WERI-Rb-1 (cell line): ENCODE measurements at regions not wholly inside any gene's neighbourhood (a gene's known extent, or its start where the extent isn't known, plus 50 kb on each side); places are given as distances from the start of the nearest gene placed in this dataset.

Experiments used
- DNase-seq: peaks from one replicate; pipeline ENCODE4 v3.0.0-alpha.2; 2020
- H3K27ac ChIP-seq: fragments of 250-450 bp; sonication (Bioruptor Pico); 2 replicates; pipeline ENCODE4 v1.5.1; 2020; ENCODE audit warnings: mild to moderate bottlenecking, moderate library complexity
- H3K27me3 ChIP-seq: fragments of 250-450 bp; sonication (Bioruptor Pico); 2 replicates; pipeline ENCODE4 v1.5.1; 2021; ENCODE audit warnings: mild to moderate bottlenecking, low read depth, moderate library complexity; ENCODE audit not compliant: insufficient read depth, severe bottlenecking
- H3K36me3 ChIP-seq: fragments of 250-450 bp; sonication (Bioruptor Pico); 2 replicates; pipeline ENCODE4 v1.5.1; 2020; ENCODE audit warnings: mild to moderate bottlenecking, moderate library complexity
- H3K4me3 ChIP-seq: 2 replicates; pipeline ENCODE4 v1.5.1; 2011; ENCODE audit warnings: low read depth, mild to moderate bottlenecking, control low read depth, low read length
- H3K9me3 ChIP-seq: fragments of 250-450 bp; sonication (Bioruptor Pico); 2 replicates; pipeline ENCODE4 v1.5.1; 2021; ENCODE audit warnings: mild to moderate bottlenecking, moderate library complexity; ENCODE audit not compliant: severe bottlenecking
- TF ChIP-seq, protein P1 (sequence below): IDR thresholded peaks from 2 replicates; pipeline ENCODE4 v1.5.1; 2011; ENCODE audit warnings: low read depth, mild to moderate bottlenecking, control low read depth, inconsistent platforms, low read length

- Histone ChIP-seq H3K27me3 (no peaks in the 10 kb centered on the region), H3K27ac (no peak overlapping the region), H3K36me3 (no peaks in the 10 kb centered on the region), H3K4me3 (no peak overlapping the region), H3K9me3 (no peaks in the 10 kb centered on the region)
- no peak for DNase-seq
- TF ChIP-seq, protein P1, sequence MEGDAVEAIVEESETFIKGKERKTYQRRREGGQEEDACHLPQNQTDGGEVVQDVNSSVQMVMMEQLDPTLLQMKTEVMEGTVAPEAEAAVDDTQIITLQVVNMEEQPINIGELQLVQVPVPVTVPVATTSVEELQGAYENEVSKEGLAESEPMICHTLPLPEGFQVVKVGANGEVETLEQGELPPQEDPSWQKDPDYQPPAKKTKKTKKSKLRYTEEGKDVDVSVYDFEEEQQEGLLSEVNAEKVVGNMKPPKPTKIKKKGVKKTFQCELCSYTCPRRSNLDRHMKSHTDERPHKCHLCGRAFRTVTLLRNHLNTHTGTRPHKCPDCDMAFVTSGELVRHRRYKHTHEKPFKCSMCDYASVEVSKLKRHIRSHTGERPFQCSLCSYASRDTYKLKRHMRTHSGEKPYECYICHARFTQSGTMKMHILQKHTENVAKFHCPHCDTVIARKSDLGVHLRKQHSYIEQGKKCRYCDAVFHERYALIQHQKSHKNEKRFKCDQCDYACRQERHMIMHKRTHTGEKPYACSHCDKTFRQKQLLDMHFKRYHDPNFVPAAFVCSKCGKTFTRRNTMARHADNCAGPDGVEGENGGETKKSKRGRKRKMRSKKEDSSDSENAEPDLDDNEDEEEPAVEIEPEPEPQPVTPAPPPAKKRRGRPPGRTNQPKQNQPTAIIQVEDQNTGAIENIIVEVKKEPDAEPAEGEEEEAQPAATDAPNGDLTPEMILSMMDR: no peak
Observed at GRCh38 chr1:79448426-79448825, 441.9 kb upstream of the ADGRL4 start.

GRCh38 chr1:79441238-79441637 is 434.7 kb upstream of the ADGRL4 start:
- no peak for DNase-seq
- TF ChIP-seq, protein P1: no peak
- no peaks in the 10 kb centered on the region for H3K36me3 ChIP-seq
- H3K9me3 ChIP-seq: no peaks in the 10 kb centered on the region
- H3K27ac ChIP-seq: no peak overlapping the region
- no peak overlapping the region for H3K4me3 ChIP-seq
- H3K27me3 ChIP-seq: no peaks in the 10 kb centered on the region

DNA sequence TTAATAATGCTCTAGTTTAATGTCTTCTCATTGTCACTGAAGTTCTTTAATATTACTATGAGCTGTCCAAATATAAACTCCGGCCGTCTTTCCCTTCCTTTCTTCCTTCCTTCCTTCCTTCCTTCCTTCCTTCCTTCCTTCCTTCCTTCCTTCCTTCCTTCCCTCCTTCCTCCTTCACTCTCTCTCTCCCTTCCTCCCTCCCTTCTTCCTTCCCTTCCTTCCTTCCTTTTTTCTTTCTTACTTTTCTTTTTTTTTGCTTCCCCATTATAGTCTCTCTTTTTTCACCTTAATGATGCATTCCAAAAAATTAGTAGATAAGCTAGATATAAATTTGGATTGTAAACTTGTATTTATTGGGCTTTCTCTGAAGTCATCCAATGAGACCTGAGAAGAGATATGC is 431.0 kb upstream of the ADGRL4 start:
- Histone ChIP-seq H3K27me3 (no peaks in the 10 kb centered on the region), H3K4me3 (no peak overlapping the region), H3K36me3 (no peaks in the 10 kb centered on the region), H3K9me3 (no peaks in the 10 kb centered on the region), H3K27ac (no peak overlapping the region)
- TF ChIP-seq, protein P1: no peak
- no peak for DNase-seq

- no peaks in the 10 kb centered on the region for H3K9me3 ChIP-seq
- no peak overlapping the region for H3K27ac ChIP-seq
- TF ChIP-seq, protein P1: no peak
- no peaks in the 10 kb centered on the region for H3K36me3 ChIP-seq
- no peak for DNase-seq
- no peaks in the 10 kb centered on the region for H3K27me3 ChIP-seq
- no peak overlapping the region for H3K4me3 ChIP-seq
Observed at GRCh38 chr1:79431340-79431739, 424.8 kb upstream of the ADGRL4 start.

DNA sequence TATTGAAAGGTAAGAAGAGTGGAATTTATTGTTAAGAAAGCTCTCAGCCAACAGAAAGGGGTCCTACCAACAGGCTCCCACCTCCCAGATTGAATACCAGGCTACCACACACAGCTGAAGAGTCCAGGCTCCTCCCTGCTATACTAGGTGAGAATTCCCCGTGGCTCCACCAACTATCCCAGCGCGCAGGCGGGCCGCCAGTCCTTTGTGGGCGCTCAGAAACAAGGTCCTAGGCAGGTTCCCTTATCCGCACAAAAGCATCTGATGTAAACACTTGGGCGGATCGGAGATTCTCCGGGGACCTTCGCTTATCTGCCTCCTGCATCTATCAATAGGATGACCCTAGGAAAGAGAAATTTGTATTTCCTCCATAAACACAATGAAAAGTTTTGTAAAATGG is 423.9 kb upstream of the ADGRL4 start:
- Histone ChIP-seq H3K27me3 (no peaks in the 10 kb centered on the region), H3K27ac (no peak overlapping the region), H3K9me3 (no peaks in the 10 kb centered on the region), H3K36me3 (no peaks in the 10 kb centered on the region), H3K4me3 (no peak overlapping the region)
- TF ChIP-seq, protein P1: no peak
- no peak for DNase-seq

- no peaks in the 10 kb centered on the region for H3K27me3 ChIP-seq
- no peak overlapping the region for H3K27ac ChIP-seq
- DNase-seq: no peak
- no peak overlapping the region for H3K4me3 ChIP-seq
- TF ChIP-seq, protein P1: no peak
- no peaks in the 10 kb centered on the region for H3K36me3 ChIP-seq
- H3K9me3 ChIP-seq: no peaks in the 10 kb centered on the region
Observed at GRCh38 chr1:79422726-79423125, 416.2 kb upstream of the ADGRL4 start.
